HG03520 (cell line): ENCODE measurements at regions not wholly inside any gene's neighbourhood (a gene's known extent, or its start where the extent isn't known, plus 50 kb on each side); places are given as distances from the start of the nearest gene placed in this dataset.
"Not testable (repeated sequence)": the region's sequence is repeated elsewhere in the genome, so short reads cannot be mapped to it uniquely, and the experiment has no call there.

Source experiments
- ATAC-seq: cut with Tn5 transposase; IDR thresholded peaks from one replicate; pipeline ENCODE4 v1.9.1; 2021; ENCODE audit warnings: mild to moderate bottlenecking, moderate library complexity; ENCODE audit not compliant: unreplicated experiment

GRCh38 chr2:41032715-41033114 lies 580.8 kb upstream of the SLC8A1 start:
- no peak for ATAC-seq

GRCh38 chr2:41033127-41033526 lies 581.2 kb upstream of the SLC8A1 start:
- ATAC-seq = no peak

DNA sequence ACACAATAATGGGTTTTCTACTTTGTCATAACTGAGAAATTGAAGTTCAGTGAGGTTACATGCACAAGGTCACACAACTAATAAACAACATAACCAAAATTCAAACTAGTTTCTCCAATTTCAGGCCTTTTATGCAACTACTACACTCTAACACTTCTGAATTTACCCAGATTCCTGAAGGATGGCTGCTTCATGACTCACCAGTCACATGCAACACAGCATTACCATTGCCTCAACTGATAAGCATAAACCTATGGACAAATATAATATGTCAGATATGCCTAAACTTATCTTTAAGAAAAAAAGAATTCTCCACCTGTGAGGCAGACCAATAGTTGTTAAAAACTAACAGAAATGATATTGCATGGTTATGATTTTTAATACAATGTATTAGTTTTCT lies 586.5 kb upstream of the SLC8A1 start:
- no peak for ATAC-seq

DNA sequence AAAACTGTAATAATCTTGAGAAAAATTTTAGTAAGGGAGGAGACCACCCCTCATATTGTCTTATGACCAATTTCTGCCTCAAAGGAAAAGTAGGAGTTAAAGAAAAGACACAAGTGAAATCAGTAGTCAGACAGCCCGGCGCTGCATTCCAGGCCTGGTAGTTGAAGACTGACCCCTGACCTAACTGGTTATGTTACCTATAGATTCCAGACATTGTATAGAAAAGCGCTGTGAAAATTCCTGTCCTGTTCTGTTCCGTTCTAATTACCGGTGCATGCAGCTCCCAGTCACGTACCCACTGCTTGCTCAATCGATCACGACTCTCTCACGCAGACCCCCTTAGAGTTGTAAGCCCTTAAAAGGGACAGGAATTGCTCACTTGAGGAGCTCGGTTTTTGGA lies 587.9 kb upstream of the SLC8A1 start:
- ATAC-seq = not testable (repeated sequence)

DNA sequence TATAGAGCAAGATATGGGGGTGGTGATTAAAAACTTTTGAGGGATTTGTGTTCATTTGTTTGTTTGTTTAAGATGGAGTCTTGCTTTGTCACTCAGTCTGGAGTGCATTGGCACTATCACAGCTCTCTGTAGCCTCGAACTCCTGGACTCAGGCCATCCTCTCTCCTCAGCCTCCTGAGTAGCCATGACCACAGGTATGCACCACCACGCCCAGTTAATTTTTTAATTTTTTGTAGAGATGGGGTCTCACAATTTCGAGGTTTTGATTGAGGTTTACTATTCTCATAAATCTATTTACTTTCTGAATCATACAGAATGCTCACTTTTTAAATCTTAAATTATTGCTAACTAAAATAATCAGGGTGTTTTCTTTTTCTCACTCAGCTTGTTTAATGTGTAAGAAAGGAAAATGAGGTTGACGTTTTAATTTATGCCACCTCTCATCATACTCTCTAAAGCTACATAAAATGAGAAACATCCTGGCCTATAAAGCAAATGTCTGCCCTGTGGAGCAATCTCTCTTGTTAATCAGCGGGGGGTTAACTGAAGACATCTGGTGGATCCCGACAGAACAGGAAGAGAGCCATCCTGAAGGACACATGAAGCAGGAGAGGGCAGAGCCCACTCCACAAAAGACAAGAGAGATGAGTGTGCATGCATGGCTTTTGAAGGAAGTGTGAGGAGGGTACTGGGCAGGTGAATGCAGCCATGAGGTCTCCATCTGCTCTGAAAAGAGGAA lies 589.1 kb upstream of the SLC8A1 start:
- ATAC-seq = no peak

DNA sequence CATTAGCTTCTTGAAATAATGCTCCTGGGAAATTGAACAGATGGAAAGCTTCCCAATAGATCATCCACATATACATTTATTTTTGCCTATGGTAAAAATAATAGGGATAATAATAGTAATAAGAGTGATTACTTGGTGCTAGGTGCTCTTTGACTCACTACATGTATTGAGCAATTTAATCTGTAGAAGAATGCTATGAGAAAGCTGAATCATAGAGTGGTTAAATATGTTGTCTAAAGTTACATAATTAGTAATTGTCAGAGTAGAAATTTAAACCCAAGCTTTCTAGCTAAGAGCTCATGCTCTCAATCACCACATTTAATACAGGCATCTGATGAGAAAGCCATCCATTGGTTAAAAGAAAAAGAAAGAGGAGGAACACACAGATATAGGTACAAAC lies 590.5 kb upstream of the SLC8A1 start:
- ATAC-seq = no peak

DNA sequence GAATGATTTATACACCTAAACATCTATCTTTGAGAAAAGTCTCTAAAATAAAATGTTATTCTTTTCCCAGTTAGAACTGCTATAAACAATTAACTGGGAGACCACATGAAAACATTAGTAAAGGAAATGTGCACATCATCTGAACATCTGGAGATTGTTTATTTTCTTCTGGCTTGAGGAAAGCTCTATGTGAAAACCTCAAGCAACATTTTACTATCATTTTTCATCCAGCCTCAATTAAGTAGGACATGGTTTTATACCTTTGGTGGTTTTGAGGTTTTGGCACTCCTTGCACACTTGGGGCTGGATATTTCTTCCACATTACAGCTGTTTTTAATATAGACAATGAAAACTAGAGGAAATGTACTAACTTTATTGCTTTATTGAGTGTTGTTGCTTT lies 609.5 kb upstream of the SLC8A1 start:
- ATAC-seq = no peak

DNA sequence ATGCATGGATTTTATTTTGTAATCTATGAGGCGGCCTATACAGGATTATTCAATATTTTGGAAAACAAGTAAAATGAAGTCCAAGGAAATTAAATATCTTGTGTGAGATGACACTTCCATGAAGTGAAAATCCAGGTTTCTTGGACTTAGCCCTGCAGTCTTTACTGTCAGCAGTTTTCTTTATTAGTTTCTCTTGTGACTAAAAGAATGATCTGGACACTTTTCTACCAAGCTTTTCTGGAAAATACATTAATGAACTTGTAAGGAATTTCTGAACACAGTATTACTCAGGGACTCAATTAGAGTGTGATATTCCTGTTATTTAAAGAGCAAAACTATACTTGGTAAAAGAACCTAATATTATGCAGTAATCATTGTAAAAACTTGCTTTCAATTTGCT lies 610.4 kb upstream of the SLC8A1 start:
- ATAC-seq = no peak

DNA sequence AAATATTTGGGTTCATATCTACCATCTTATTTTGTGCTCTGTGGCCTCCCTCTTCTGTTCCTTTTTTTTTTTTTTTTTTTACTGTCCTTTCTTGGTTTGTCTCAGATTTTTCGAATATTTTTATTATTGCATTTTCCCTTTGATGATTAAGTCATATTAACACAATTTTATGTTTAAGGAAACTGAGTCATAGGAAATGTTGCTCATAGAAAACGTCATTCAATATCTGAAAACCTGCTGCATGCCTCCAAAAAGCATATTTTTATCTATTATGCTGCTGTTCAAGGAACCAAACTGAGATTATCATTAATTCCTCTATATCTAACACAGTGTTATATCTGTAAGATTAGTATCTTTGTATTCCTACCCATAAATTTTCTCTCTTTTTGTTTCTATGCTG lies 614.3 kb upstream of the SLC8A1 start:
- ATAC-seq = no peak

DNA sequence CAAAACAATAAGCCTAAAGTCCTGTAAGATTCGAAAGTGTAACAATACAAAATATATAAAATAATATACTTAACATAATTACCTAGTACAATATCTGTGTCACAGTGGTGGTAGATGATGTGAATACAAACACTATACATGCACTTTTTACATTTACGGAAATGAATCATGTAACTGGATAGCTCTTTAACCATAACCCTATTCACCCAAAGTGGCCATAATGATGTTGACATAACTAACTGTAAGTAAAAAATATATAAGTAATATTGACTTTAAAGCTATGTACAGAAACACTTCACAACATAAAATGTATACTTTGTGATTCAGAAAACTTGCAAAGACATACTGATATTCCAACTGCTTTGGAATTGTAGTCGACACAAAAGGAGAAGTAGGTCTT lies 616.9 kb upstream of the SLC8A1 start:
- ATAC-seq = no peak

DNA sequence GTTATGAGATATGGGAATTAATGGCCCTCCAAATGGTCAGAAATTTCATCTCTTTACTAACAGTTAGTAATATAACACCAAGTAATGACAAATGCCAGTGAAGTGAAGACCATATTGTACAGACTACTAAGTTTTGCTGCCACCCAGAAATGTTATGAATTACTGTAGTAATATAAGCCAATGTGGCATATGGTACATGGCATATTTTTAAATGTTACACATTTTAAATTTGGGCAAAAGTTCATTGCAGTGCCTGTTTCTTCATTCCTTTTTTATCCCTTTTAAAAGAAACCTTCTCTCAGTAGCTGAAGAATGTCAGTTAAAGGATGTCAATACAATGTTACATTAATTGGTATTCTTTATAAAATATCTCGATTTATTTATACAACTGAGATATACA lies 626.5 kb upstream of the SLC8A1 start:
- ATAC-seq = no peak

DNA sequence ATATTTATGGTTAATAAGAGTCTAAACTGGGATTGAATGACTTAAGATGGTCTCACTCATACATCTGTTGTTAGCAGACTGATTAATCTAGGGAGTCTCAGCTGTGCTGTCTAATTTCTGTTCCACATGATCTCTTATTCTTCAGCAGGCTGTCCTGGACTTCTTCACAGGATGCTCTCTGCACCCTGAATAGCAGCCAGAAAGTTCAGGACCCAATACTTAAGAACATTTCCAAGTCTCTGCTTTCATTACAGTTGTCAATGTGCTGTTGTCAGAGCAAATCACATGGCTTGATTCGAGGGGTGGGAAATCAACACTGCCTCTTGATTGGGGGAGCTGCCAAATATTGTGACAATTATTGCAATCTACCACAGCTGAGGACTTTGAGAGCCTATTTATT lies 627.1 kb upstream of the SLC8A1 start:
- no peak for ATAC-seq

DNA sequence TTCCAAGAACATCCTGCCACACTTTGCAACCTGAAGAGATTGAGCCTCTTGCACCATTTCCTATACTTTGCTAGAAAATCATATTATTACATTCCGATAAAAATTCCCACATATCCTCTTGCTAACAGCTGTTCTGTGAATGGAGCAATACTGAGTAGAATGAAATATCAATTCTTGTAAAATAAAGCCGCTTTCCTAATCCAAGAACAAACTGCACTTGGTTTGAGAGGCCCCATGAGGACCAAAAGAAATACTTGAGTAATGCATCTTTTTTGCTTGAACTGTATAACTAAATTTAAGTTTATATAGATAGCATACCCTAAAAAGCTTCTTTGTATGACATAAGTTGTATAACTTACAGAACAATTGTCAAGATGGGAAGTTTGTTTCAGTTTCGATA lies 632.4 kb upstream of the SLC8A1 start:
- no peak for ATAC-seq

DNA sequence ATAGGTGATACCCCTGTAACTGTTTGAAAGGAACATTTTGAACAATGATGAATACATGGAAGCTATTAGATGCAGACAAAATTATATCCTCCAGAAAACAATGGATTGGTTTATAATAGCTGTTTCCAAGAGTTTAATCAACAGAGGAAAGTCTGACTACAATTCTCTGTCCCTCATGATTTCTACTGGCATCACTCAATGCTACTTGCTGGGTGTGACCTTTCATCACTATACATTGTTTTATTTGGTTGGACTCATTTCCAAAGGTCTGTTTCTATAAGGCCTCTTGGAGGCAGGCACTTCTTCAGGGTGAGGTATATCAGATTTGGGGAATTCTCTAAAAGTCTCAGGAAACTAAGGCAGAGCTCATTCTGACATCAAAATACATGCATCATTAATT lies 636.1 kb upstream of the SLC8A1 start:
- ATAC-seq = no peak

- no peak for ATAC-seq
Measured at GRCh38 chr2:41101281-41101680, 649.4 kb upstream of the SLC8A1 start.

DNA sequence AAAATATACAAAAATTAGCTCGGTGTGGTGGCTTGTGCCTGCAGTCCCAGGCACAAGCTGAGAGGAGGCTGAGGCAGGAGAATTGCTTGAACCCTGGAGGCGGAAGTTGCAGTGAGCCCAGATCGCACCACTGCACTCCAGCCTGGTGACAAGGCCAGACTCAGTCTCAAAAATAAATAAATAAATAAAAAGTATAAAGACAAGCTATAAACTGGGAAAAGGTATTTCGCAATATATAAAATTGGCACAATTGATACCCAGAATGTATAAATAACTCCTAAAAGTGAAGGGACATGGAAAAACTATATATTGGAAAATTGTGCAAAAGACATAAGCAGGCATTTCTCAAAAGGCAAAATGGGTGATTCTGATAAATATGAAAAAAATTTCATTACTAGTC lies 657.9 kb upstream of the SLC8A1 start:
- no peak for ATAC-seq

DNA sequence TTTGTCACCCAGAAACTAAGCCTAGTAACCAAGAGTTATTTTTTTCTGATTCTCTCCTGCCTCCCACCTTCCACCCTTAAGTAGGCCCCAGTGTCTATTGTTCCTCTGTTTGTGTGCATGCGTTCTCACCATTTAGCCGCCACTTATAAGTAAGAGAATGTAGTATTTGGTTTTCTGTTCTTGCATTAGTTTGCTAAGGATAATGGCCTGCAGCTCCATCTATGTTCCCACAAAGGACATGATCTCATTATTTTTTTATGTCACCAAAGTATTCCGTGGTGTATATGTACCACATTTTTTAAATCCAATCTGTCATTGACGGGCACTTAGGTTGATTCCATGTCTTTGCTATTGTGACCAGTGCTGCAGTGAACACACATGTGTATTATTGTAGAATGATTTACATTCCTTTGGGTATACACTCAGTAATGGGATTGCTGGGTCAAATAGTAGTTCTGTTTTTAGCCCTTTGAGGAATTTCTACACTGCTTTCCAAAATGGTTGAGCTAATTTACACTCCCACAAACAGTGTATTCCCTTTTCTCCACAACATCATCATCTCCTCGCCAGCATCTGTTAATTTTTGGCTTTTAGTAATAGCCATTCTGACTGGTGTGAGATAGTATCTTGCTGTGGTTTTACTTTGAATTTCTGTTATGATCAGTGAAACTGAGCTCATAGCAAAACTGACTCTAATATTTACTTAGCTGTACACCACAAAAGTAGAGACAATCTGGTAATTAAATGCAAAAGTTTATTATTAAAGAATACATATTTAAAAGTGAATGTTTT lies 660.1 kb upstream of the SLC8A1 start:
- ATAC-seq = no peak

DNA sequence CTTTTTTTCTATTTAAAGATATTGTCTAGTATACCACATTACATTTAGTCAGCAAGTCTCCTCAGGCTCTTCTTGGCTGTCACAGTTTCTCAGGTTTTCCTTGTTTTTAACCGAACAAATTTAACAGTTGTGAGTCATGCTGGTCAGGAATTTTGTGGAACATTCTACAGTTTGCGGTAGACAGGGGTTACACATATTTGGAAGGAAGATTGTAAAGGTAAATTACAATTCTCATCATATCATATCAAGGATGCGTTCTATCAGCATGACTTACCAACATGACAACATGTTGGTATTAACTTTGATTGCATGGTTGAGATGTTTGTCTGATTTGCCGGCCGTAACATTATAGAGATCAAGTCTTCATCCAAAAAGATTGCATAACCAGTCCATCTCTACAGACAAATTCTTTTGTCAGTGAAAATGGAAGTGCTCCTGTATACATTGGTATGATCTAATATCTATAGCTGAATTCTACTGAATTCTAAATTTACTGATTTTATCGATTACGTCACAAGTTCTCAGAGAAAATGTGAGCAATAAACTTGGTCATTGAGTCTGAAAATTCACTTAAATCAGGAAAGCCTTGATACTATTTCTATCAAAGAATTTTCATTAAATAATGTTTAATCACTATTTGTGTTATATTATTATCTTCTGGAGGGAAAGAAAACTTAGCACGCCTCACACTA lies 664.4 kb upstream of the SLC8A1 start:
- no peak for ATAC-seq

- ATAC-seq = no peak
Measured at GRCh38 chr2:41119489-41119888, 667.6 kb upstream of the SLC8A1 start.

GRCh38 chr2:41123341-41123740 lies 671.5 kb upstream of the SLC8A1 start:
- ATAC-seq = no peak

DNA sequence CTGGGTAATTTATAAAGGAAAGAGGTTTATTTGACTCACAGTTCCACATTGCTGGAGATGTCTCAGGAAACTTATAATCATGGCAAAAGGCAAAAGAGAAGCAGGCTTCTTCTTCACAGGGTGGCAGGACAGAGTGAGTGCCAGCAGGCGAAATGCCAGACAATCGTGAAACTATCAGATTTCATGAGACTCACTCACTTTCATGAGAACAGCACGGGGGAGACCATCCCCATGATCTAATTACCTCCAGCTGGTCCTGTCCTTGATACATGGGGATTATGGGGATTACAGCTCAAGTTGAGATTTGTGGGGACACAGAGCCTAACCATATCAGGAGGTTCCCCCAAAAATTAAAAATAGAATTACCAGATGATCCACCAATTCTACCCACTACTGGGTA lies 675.5 kb upstream of the SLC8A1 start:
- ATAC-seq = no peak

DNA sequence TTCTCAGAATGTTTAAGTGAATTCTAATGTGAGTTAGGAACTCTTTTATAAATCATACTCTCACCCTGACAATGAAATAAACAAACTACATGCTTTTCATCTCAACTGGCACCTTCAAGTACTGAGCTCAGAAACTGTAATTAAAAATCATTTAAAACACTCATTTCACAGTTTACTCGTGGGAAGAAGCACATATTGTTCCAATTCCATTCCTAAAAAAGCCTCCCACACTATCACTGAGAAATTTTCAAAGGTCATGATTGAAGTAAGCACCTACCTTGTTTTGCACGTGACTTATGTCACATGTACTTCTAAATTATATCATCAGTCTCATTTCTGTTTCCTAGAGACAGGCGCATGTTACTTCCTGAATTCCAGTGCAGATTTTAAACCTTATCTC lies 678.1 kb upstream of the SLC8A1 start:
- ATAC-seq = no peak
